A673 (cell line): ENCODE measurements at regions not wholly inside any gene's neighbourhood (a gene's known extent, or its start where the extent isn't known, plus 50 kb on each side); places are given as distances from the start of the nearest gene placed in this dataset.

ENCODE experiments used
- EZH2 ChIP-seq: fragments of 200-600 bp; sonication (generic); IDR thresholded peaks from 2 replicates; pipeline ENCODE4 v1.6.1; 2017; ENCODE audit warnings: borderline replicate concordance, low read depth, mild to moderate bottlenecking, mixed read lengths, antibody characterized with exemption, low read length; ENCODE audit not compliant: poor library complexity, severe bottlenecking
- TF ChIP-seq, protein P1 (sequence below): fragments of 300-800, 200-600 bp; sonication (generic); conservative IDR thresholded peaks from 2 replicates; pipeline ENCODE4 v1.5.1; 2017; ENCODE audit warnings: low read depth, mild to moderate bottlenecking, antibody characterized with exemption, low read length, moderate library complexity, mixed read lengths

- TF ChIP-seq, protein P1, sequence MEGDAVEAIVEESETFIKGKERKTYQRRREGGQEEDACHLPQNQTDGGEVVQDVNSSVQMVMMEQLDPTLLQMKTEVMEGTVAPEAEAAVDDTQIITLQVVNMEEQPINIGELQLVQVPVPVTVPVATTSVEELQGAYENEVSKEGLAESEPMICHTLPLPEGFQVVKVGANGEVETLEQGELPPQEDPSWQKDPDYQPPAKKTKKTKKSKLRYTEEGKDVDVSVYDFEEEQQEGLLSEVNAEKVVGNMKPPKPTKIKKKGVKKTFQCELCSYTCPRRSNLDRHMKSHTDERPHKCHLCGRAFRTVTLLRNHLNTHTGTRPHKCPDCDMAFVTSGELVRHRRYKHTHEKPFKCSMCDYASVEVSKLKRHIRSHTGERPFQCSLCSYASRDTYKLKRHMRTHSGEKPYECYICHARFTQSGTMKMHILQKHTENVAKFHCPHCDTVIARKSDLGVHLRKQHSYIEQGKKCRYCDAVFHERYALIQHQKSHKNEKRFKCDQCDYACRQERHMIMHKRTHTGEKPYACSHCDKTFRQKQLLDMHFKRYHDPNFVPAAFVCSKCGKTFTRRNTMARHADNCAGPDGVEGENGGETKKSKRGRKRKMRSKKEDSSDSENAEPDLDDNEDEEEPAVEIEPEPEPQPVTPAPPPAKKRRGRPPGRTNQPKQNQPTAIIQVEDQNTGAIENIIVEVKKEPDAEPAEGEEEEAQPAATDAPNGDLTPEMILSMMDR = no peak
- no peak for TF ChIP-seq EZH2
Observed at GRCh38 chr10:8898745-8899330, 844.4 kb downstream of the GATA3 start.
